ENCODE measurements at regions not wholly inside any gene's neighbourhood (a gene's known extent, or its start where the extent isn't known, plus 50 kb on each side); places are given as distances from the start of the nearest gene placed in this dataset.

- TF ChIP-seq EP300 (IDR thresholded peaks at IDR 0.05; ENCODE audit: borderline replicate concordance in 1 of 2, control insufficient read depth in 1 of 2, low read depth in 2 of 2, low read length in 2 of 2) (no peak), MEF2A (IDR thresholded peaks at IDR 0.05; ENCODE audit: insufficient read depth, low read depth, low read length) (no peak), TARDBP (IDR thresholded peaks at IDR 0.05; ENCODE audit: borderline replicate concordance) (no peak), BRCA1 (IDR thresholded peaks at IDR 0.05; ENCODE audit: low read depth, low read length) (no peak), BCL11A (IDR thresholded peaks at IDR 0.05; ENCODE audit: low read depth, low read length) (no peak), STAT1 (conservative IDR thresholded peaks at IDR 0.05) (no peak), CTCF (IDR thresholded peaks at IDR 0.05 in 2 of 3, conservative IDR thresholded peaks at IDR 0.05 in 1 of 3; ENCODE audit: control insufficient read depth in 2 of 3, extremely low read depth in 1 of 3, insufficient read depth in 1 of 3, low read depth in 3 of 3, low read length in 3 of 3) (no peak), CREB1 (IDR thresholded peaks at IDR 0.05; ENCODE audit: low read depth) (no peak), EGR1 (IDR thresholded peaks at IDR 0.05; ENCODE audit: borderline replicate concordance in 1 of 2, low read depth in 2 of 2, low read length in 2 of 2) (no peak), MYC (IDR thresholded peaks at IDR 0.05; ENCODE audit: insufficient read depth, insufficient read length, insufficient replicate concordance, low read length, severe bottlenecking) (no peak), NRF1 (conservative IDR thresholded peaks at IDR 0.05; ENCODE audit: low read depth, low read length) (no peak)
Observed at GRCh38 chr6:19443411-19443810, 393.8 kb upstream of the ID4 start.

All from GM12878 (cell line).